Mammary epithelial cell (primary cell): ENCODE measurements at regions not wholly inside any gene's neighbourhood (a gene's known extent, or its start where the extent isn't known, plus 50 kb on each side); places are given as distances from the start of the nearest gene placed in this dataset.

Experiments
- CTCF ChIP-seq, 2 donors: IDR thresholded peaks in 1 of 2; conservative IDR thresholded peaks in 1 of 2; 2 replicates each; pipeline ENCODE4 v1.5.1; 2011 to 2012; ENCODE audit warnings: inconsistent platforms in 2 of 2, low read length in 2 of 2, mild to moderate bottlenecking in 2 of 2, control low read depth in 1 of 2, low read depth in 1 of 2; ENCODE audit not compliant: insufficient read depth in 1 of 2; ENCODE audit errors: extremely low read depth in 1 of 2
- EZH2 ChIP-seq: IDR thresholded peaks from 2 replicates; pipeline ENCODE4 v1.6.1; 2012; ENCODE audit warnings: low read length, inconsistent platforms, borderline replicate concordance

- TF ChIP-seq CTCF (conservative IDR thresholded peaks at IDR 0.05 in 1 of 2, IDR thresholded peaks at IDR 0.05 in 1 of 2; ENCODE audit: extremely low read depth in 1 of 2, insufficient read depth in 1 of 2, low read depth in 1 of 2, low read length in 2 of 2) (no peak), EZH2 (no peak)
Measured at GRCh38 chrX:131840799-131841495, 182.2 kb upstream of the STK26 start.
